ENCODE measurements at regions not wholly inside any gene's neighbourhood (a gene's known extent, or its start where the extent isn't known, plus 50 kb on each side); places are given as distances from the start of the nearest gene placed in this dataset.

GRCh38 chr1:104854529-104854928 is 1104.8 kb downstream of the AMY1C start:
- TF ChIP-seq POLR2AphosphoS5 (IDR thresholded peaks at IDR 0.05; ENCODE audit: low read depth, low read length) (no peak), SIN3A (IDR thresholded peaks at IDR 0.05; ENCODE audit: borderline replicate concordance, insufficient read depth, low read length) (no peak), TAF1 (IDR thresholded peaks at IDR 0.05; ENCODE audit: borderline replicate concordance, insufficient read depth, low read length) (no peak), REST (IDR thresholded peaks at IDR 0.05; ENCODE audit: insufficient read depth in 1 of 2, low read depth in 2 of 2, low read length in 2 of 2) (no peak), FOXP2 (optimal IDR thresholded peaks at IDR 0.05; ENCODE audit: borderline replicate concordance, extremely low read depth, extremely low read length, insufficient read depth) (no peak)

- TF ChIP-seq FOXP2 (optimal IDR thresholded peaks at IDR 0.05; ENCODE audit: borderline replicate concordance, extremely low read depth, extremely low read length, insufficient read depth): no peak
- no peak for TF ChIP-seq POLR2AphosphoS5 (IDR thresholded peaks at IDR 0.05; ENCODE audit: low read depth, low read length)
- no peak for TF ChIP-seq SIN3A (IDR thresholded peaks at IDR 0.05; ENCODE audit: borderline replicate concordance, insufficient read depth, low read length)
- no peak for TF ChIP-seq REST (IDR thresholded peaks at IDR 0.05; ENCODE audit: insufficient read depth in 1 of 2, low read depth in 2 of 2, low read length in 2 of 2)
- TF ChIP-seq TAF1 (IDR thresholded peaks at IDR 0.05; ENCODE audit: borderline replicate concordance, insufficient read depth, low read length): no peak
These were observed 1105.9 kb downstream of the AMY1C start for GRCh38 chr1:104855550-104855949.

GRCh38 chr1:104856091-104856490 is 1106.4 kb downstream of the AMY1C start:
- TF ChIP-seq REST (IDR thresholded peaks at IDR 0.05; ENCODE audit: insufficient read depth in 1 of 2, low read depth in 2 of 2, low read length in 2 of 2): no peak
- no peak for TF ChIP-seq TAF1 (IDR thresholded peaks at IDR 0.05; ENCODE audit: borderline replicate concordance, insufficient read depth, low read length)
- TF ChIP-seq POLR2AphosphoS5 (IDR thresholded peaks at IDR 0.05; ENCODE audit: low read depth, low read length): no peak
- no peak for TF ChIP-seq SIN3A (IDR thresholded peaks at IDR 0.05; ENCODE audit: borderline replicate concordance, insufficient read depth, low read length)
- no peak for TF ChIP-seq FOXP2 (optimal IDR thresholded peaks at IDR 0.05; ENCODE audit: borderline replicate concordance, extremely low read depth, extremely low read length, insufficient read depth)

GRCh38 chr1:104856518-104856917 is 1106.8 kb downstream of the AMY1C start:
- no peak for TF ChIP-seq SIN3A (IDR thresholded peaks at IDR 0.05; ENCODE audit: borderline replicate concordance, insufficient read depth, low read length)
- no peak for TF ChIP-seq POLR2AphosphoS5 (IDR thresholded peaks at IDR 0.05; ENCODE audit: low read depth, low read length)
- no peak for TF ChIP-seq REST (IDR thresholded peaks at IDR 0.05; ENCODE audit: insufficient read depth in 1 of 2, low read depth in 2 of 2, low read length in 2 of 2)
- TF ChIP-seq TAF1 (IDR thresholded peaks at IDR 0.05; ENCODE audit: borderline replicate concordance, insufficient read depth, low read length): no peak
- TF ChIP-seq FOXP2 (optimal IDR thresholded peaks at IDR 0.05; ENCODE audit: borderline replicate concordance, extremely low read depth, extremely low read length, insufficient read depth): no peak

- TF ChIP-seq REST (IDR thresholded peaks at IDR 0.05; ENCODE audit: insufficient read depth in 1 of 2, low read depth in 2 of 2, low read length in 2 of 2) (no peak), SIN3A (IDR thresholded peaks at IDR 0.05; ENCODE audit: borderline replicate concordance, insufficient read depth, low read length) (no peak), TAF1 (IDR thresholded peaks at IDR 0.05; ENCODE audit: borderline replicate concordance, insufficient read depth, low read length) (no peak), POLR2AphosphoS5 (IDR thresholded peaks at IDR 0.05; ENCODE audit: low read depth, low read length) (no peak), FOXP2 (optimal IDR thresholded peaks at IDR 0.05; ENCODE audit: borderline replicate concordance, extremely low read depth, extremely low read length, insufficient read depth) (no peak)
These were observed 1119.1 kb downstream of the AMY1C start for GRCh38 chr1:104868794-104869193.
